Left hindlimb (tissue), 1 donor: ENCODE measurements at regions not wholly inside any gene's neighbourhood (a gene's known extent, or its start where the extent isn't known, plus 50 kb on each side); places are given as distances from the start of the nearest gene placed in this dataset.
"Not testable (repeated sequence)": the region's sequence is repeated elsewhere in the genome, so short reads cannot be mapped to it uniquely, and the experiment has no call there.

Experiments
- DNase-seq: peaks from one replicate; pipeline ENCODE4 v3.0.0-alpha.2; 2018

GRCh38 chr7:115178835-115179234 lies 256.9 kb downstream of the MDFIC start:
- peak; percentile 45 for DNase-seq

DNA sequence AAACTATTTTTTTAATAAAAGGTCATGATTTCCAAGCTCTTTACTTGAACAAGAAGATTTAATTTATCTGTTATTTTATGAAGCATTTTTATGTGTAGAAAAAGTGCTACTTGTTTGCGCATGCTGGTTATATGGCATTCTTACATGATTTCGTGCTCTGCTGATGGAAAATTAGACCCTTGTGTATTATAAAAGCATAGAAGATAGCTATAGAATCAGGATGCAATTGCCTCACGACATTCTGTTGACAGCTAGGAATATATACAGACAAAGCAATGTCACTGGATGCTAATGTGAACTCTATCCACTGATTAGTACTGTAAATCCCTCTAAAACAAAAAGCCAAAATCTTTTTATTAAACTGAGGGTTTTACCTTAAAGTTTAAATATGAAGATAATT lies 255.9 kb downstream of the MDFIC start:
- no peak for DNase-seq

DNA sequence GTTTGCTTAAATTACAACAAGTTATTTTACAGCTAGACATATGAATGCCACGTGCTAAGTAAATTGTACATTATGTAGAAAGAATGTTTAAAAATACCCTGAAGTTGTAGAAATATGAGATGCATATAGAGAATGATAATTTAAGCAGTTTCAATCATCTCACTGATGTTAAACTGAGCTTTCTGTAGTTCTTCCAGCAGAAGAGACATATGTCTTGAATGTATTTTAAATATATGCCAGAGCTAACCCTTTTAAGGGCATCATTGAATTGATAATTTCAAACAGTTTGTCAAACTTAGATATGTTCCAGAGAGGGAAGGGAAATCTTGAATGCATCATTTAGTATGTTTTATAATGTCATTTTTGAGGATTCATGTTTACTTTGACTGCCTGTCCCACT lies 255.2 kb downstream of the MDFIC start:
- DNase-seq = no peak

GRCh38 chr7:115172397-115172796 lies 250.5 kb downstream of the MDFIC start:
- not testable (repeated sequence) for DNase-seq

DNA sequence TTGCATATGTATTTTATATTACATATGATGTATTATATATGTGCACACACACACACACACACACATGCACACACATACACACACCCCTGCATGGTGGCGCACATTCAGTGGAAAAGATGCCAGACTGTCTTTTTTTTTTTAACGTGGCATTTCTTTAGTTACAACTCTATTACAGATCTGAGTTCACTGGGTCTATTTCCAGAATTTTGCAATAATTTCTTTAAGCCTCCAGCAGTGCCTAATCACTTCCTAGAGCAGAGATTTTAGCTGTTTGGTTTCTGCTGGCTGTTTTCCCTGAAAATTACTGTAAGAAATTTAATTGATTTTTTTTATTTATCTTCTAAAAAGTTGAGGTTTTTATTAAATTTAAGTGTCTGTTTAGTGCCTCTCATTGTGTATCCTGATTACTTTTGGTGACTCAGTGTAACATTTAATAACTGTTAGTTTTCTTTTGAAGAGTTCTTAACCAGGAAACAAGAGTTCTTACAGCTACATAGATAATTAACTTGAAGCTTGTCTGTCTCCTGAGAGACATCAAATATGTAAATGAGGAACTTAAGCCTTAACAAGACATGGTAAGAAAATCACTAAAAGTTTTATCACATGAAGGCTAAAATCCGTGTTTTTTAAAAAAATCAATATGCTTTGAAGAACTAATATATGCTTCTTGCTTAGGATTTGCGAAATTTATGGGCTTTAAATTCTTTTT lies 232.0 kb downstream of the MDFIC start:
- DNase-seq = no peak

GRCh38 chr7:115153176-115153575 lies 231.3 kb downstream of the MDFIC start:
- DNase-seq = no peak

DNA sequence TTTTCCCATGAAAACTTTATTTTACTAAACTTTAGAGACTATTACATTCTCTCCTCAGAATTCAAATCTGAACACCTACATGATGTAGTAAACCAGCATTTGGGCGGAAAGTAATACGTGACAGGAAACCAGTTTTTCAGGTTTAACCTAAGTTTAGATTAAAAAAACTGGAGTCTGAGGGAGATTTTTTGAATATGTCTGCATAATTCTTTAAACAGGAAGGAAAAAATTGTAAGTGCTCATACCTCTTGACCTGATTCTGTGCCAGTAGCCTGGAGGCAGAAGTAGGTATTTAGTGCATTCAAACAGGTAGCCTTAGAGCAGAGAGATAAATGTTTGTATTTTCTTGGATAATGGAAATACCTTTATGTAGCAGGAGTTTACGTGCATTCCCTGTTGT lies 224.3 kb downstream of the MDFIC start:
- DNase-seq = no peak

- DNase-seq = no peak
Observed at GRCh38 chr7:115145512-115145911, 223.6 kb downstream of the MDFIC start.

- DNase-seq = no peak
Observed at GRCh38 chr7:115137816-115138215, 215.9 kb downstream of the MDFIC start.

DNA sequence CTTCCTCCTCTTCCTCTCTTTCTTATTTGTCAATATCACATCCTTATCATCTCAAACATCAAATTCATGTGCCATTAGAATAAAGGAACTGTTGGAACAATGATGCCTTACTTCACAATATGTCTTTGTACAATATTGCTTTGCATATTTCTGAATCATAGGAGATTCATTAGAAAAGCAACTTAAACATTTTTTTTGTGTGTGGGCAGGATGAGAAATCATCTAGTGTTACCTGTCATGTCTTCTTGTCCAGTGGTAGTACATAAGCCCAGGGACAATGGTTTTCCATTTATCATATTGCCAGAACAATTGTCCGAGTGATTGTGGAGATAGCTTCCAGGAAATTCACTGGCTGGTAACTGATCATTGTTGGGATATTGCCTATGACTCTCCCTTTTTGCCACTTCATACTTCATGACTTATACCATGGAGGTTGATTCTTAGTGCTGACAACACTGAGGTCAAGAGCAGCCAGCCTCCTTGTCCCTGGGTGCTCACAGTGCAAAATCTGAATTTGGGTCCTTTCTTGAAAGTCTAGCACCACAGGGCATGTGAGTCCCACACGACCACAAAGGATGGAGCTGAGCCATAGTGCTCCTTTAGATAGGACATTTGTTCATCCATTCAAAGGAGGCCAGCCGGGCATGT lies 215.0 kb downstream of the MDFIC start:
- no peak for DNase-seq

- no peak for DNase-seq
Observed at GRCh38 chr7:115135769-115136410, 214.0 kb downstream of the MDFIC start.

- DNase-seq = no peak
Observed at GRCh38 chr7:115135146-115135545, 213.3 kb downstream of the MDFIC start.

DNA sequence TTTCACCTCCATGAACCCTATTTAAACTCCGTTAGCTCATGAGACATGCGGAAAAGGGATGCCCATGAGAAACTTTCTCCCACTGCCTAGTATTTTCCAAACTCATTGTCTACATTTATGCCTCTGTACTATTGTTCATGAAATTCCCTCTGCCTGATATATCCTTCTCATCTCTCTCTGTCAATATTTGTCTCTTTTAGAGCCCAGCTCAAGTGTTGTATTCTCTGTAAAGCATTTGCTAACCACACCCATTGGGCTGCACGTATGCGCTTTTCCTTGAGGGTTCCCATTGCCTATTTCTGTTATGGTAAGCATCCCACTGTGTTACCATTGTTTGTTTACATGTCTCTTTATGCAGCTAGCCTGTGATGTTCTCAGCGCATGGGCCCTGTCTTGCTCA lies 211.4 kb downstream of the MDFIC start:
- DNase-seq = no peak

DNA sequence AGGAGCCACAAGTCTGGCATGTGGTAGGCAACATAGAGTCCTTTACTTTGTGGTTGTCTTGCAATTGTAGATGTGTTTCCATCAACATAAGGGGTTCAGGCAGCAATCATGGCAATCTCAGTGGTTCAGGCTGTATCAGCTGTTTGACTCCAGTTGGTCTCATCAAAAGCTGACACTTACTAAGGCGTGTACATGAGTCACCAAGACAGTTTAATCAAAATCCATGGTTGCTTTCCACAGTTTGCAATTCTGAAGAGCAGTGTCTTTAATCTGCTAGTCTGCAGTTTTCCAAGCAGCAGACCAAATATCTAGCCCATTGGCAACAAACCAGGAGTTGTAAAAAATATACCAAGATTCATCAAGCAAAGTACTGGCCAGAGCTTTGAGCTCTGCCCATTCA lies 210.2 kb downstream of the MDFIC start:
- DNase-seq = no peak

DNA sequence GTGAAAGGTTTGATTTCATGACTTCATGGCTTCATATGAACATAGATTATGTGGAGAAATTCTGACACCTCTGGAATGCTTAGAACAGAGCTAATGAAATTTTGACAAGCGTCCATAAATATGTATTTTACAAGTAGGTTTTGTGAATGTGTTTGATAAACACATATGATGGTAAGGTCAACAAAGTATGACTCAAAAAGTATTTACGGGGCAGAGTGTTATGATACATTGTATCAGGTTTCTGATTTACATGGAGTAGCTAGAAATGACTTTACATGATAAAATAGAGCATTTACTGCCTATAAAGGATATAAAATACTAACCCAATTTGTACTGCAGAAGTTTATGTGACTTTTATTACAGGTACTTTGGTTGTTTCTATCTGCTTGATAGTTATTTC lies 206.3 kb downstream of the MDFIC start:
- DNase-seq = no peak

- DNase-seq = no peak
Observed at GRCh38 chr7:115127399-115128021, 205.6 kb downstream of the MDFIC start.

- no peak for DNase-seq
Observed at GRCh38 chr7:115125750-115126149, 203.9 kb downstream of the MDFIC start.

DNA sequence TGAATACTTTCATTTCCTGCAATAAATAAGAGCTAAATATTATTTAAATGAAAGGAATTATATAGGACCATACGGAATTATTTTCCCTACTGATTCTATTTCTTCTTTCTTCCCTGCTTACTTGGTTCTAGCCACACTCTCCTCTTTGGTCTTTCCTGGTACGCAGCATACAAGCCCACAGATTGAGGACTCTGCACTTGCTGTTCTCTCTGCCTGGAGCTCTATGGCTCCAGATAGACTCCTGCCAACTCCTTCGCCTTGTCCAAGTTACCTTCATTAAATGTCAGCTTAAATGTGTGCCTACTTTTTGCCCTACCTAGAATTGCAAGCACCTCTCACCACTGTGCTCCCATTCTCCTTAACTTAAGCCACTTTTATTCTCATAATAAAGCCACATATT lies 203.4 kb downstream of the MDFIC start:
- DNase-seq = no peak

DNA sequence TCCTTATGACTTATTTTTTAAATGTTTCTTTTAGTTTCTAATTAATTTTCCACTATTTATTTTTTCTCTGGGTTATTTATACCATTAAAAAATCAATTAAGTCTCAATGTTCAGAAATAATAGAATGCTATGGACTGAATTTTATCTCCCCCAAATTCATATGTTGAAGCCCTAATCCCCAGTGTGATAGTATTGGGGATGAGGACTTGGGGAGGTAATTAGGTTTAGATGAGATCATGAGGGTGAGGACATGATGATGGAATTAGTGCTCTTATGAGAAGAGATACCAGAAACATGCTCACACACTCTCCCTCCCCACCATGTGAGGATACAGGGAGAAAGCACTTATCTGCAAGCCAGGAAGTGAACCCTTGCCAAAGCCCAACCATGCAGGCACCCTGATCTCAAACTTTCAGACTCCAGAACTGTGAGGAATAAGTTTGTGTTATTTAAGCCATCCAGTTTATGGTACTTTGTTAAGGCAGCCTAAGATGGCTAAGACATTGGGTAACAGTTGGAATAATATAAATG lies 202.6 kb downstream of the MDFIC start:
- no peak for DNase-seq

GRCh38 chr7:115123441-115123840 lies 201.5 kb downstream of the MDFIC start:
- no peak for DNase-seq

GRCh38 chr7:115122388-115122787 lies 200.5 kb downstream of the MDFIC start:
- no peak for DNase-seq

- no peak for DNase-seq
Observed at GRCh38 chr7:115117748-115118147, 195.9 kb downstream of the MDFIC start.
